Sigmoid colon (tissue), 3 donors: ENCODE measurements at regions not wholly inside any gene's neighbourhood (a gene's known extent, or its start where the extent isn't known, plus 50 kb on each side); places are given as distances from the start of the nearest gene placed in this dataset.

Experiments
- CTCF ChIP-seq, 4 experiments: fragments of 450-650 bp in 3 of 4; fragments of 200-600 bp in 1 of 4; IDR thresholded peaks; one replicate each; pipeline ENCODE4 v1.5.1; 2016 to 2019; ENCODE audit warnings: antibody characterized with exemption in 4 of 4, mild to moderate bottlenecking in 3 of 4, moderate library complexity in 2 of 4
- POLR2A ChIP-seq, 2 donors: fragments of 450-650 bp; IDR thresholded peaks; one replicate each; pipeline ENCODE4 v1.6.1; 2016; ENCODE audit warnings: antibody characterized with exemption in 2 of 2, mild to moderate bottlenecking in 2 of 2, moderate library complexity in 2 of 2

- TF ChIP-seq CTCF (IDR thresholded peaks at IDR 0.05) (no peak), POLR2A (IDR thresholded peaks at IDR 0.05) (no peak)
These were observed 724.0 kb downstream of the LTN1 start for GRCh38 chr21:28268685-28269084.
